GM23338 (cell line): ENCODE measurements at regions not wholly inside any gene's neighbourhood (a gene's known extent, or its start where the extent isn't known, plus 50 kb on each side); places are given as distances from the start of the nearest gene placed in this dataset.
A peak's percentile ranks its signal among the peaks of the same experiment; 100 is the strongest.

Experiments
- ATAC-seq: fragments of 200-7000 bp; cut with Tn5 transposase; 3 replicates; pipeline ENCODE4 v1.9.1; 2020
- DNase-seq: peaks from one replicate; pipeline ENCODE4 v3.0.0-alpha.2; 2015; ENCODE audit warnings: low spot score
- H2AFZ ChIP-seq: fragments of 200-600 bp; sonication (generic); 2 replicates; pipeline ENCODE4 v1.8.0; 2016; ENCODE audit warnings: antibody characterized with exemption, mild to moderate bottlenecking, moderate library complexity
- H3F3A ChIP-seq: fragments of 200-600 bp; sonication (generic); replicated peaks from 2 replicates; pipeline ENCODE4 v1.8.0; 2017; ENCODE audit warnings: antibody characterized with exemption, mixed run types, low read depth
- H3K27ac ChIP-seq: fragments of 200-600 bp; sonication (generic); 2 replicates; pipeline ENCODE4 v1.6.1; 2016; ENCODE audit warnings: low read depth
- H3K27me3 ChIP-seq: fragments of 200-600 bp; sonication (generic); 2 replicates; pipeline ENCODE4 v1.8.0; 2016; ENCODE audit warnings: mild to moderate bottlenecking, mixed run types, moderate library complexity; ENCODE audit not compliant: insufficient read depth
- H3K36me3 ChIP-seq: fragments of 200-600 bp; sonication (generic); 2 replicates; pipeline ENCODE4 v1.8.0; 2016; ENCODE audit warnings: mild to moderate bottlenecking; ENCODE audit not compliant: insufficient read depth
- H3K4me1 ChIP-seq: fragments of 200-600 bp; sonication (generic); 2 replicates; pipeline ENCODE4 v1.8.0; 2016; ENCODE audit warnings: mild to moderate bottlenecking, moderate library complexity; ENCODE audit not compliant: insufficient read depth
- H3K4me2 ChIP-seq: fragments of 200-600 bp; sonication (generic); 2 replicates; pipeline ENCODE4 v1.7.1; 2017; ENCODE audit warnings: mixed run types
- H3K4me3 ChIP-seq: fragments of 200-600 bp; sonication (generic); 2 replicates; pipeline ENCODE4 v1.6.1; 2016; ENCODE audit warnings: mixed run types
- H3K79me2 ChIP-seq: fragments of 200-600 bp; sonication (generic); replicated peaks from 2 replicates; pipeline ENCODE4 v1.8.0; 2017; ENCODE audit warnings: mild to moderate bottlenecking; ENCODE audit not compliant: insufficient read depth
- H3K9me2 ChIP-seq: fragments of 200-600 bp; sonication (generic); 2 replicates; pipeline ENCODE4 v1.8.0; 2017; ENCODE audit not compliant: insufficient read depth
- H4K20me1 ChIP-seq: fragments of 200-600 bp; sonication (generic); replicated peaks from 2 replicates; pipeline ENCODE4 v1.8.0; 2017; ENCODE audit warnings: mild to moderate bottlenecking; ENCODE audit not compliant: insufficient read depth
- H3K27ac Mint-ChIP-seq: 2 replicates; pipeline ENCODE4 v1.8.0; 2020; ENCODE audit warnings: inconsistent platforms, mild to moderate bottlenecking, moderate library complexity, mixed read lengths
- H3K27me3 Mint-ChIP-seq: 3 replicates; pipeline ENCODE4 v1.8.0; 2022; ENCODE audit warnings: low read depth, mild to moderate bottlenecking, moderate library complexity, mixed read lengths, inconsistent platforms; ENCODE audit not compliant: insufficient read depth, poor library complexity
- H3K36me3 Mint-ChIP-seq: 3 replicates; pipeline ENCODE4 v1.8.0; 2021; ENCODE audit warnings: low read depth, mild to moderate bottlenecking, inconsistent platforms, moderate library complexity, mixed read lengths
- H3K4me1 Mint-ChIP-seq: 3 replicates; pipeline ENCODE4 v1.8.0; 2020; ENCODE audit warnings: mild to moderate bottlenecking, inconsistent platforms, mixed read lengths
- H3K4me3 Mint-ChIP-seq: 3 replicates; pipeline ENCODE4 v1.8.0; 2021; ENCODE audit warnings: moderate library complexity, mild to moderate bottlenecking, inconsistent platforms, mixed read lengths
- H3K9me3 Mint-ChIP-seq: 3 replicates; pipeline ENCODE4 v1.8.0; 2020; ENCODE audit warnings: moderate library complexity, mild to moderate bottlenecking, inconsistent platforms, mixed read lengths
- CREB1 ChIP-seq: fragments of 250-450 bp; sonication (Bioruptor Pico); IDR thresholded peaks from 2 replicates; pipeline ENCODE4 v1.5.0; 2020; ENCODE audit warnings: low read depth, mild to moderate bottlenecking, moderate library complexity
- CTCF ChIP-seq, 2 experiments: fragments of 200-600 bp in 1 of 2; sonication (generic) in 1 of 2; conservative IDR thresholded peaks; 2 replicates each; pipeline versions ENCODE4 v1.5.1 to v1.6.1; 2016 to 2017; ENCODE audit warnings: antibody characterized with exemption in 2 of 2, low read depth in 2 of 2, mild to moderate bottlenecking in 2 of 2, moderate library complexity in 1 of 2
- ETS1 ChIP-seq: IDR thresholded peaks from 2 replicates; pipeline ENCODE4 v1.6.1; 2016; ENCODE audit warnings: antibody characterized with exemption
- EZH2 ChIP-seq: fragments of 200-600 bp; sonication (generic); IDR thresholded peaks from one replicate; pipeline ENCODE4 v1.8.0; 2017; ENCODE audit warnings: antibody characterized with exemption, mild to moderate bottlenecking, low read depth; ENCODE audit not compliant: unreplicated experiment
- EZH2phosphoT487 ChIP-seq: fragments of 200-600 bp; sonication (generic); IDR thresholded peaks from one replicate; pipeline ENCODE4 v1.8.1; 2018; ENCODE audit warnings: antibody characterized with exemption; ENCODE audit not compliant: unreplicated experiment
- JUNB ChIP-seq: IDR thresholded peaks from one replicate; pipeline ENCODE4 v1.6.1; 2016; ENCODE audit warnings: antibody characterized with exemption; ENCODE audit not compliant: unreplicated experiment
- NANOG ChIP-seq: IDR thresholded peaks from 2 replicates; pipeline ENCODE4 v1.6.1; 2016; ENCODE audit warnings: antibody characterized with exemption, borderline replicate concordance
- POLR2AphosphoS5 ChIP-seq: IDR thresholded peaks from 2 replicates; pipeline ENCODE4 v1.6.1; 2016; ENCODE audit warnings: antibody characterized with exemption, low read depth
- REST ChIP-seq: IDR thresholded peaks from one replicate; pipeline ENCODE4 v1.6.1; 2018; ENCODE audit warnings: antibody characterized with exemption; ENCODE audit not compliant: unreplicated experiment
- ZNF114 ChIP-seq: fragments of 250-450 bp; sonication (Bioruptor Pico); IDR thresholded peaks from 2 replicates; pipeline ENCODE4 v1.5.0; 2020; ENCODE audit warnings: mild to moderate bottlenecking, moderate library complexity
- ZNF331 ChIP-seq: fragments of 250-450 bp; sonication (Bioruptor Pico); IDR thresholded peaks from 2 replicates; pipeline ENCODE4 v1.5.0; 2020; ENCODE audit warnings: low read depth, mild to moderate bottlenecking, moderate library complexity
- ZNF462 ChIP-seq: fragments of 250-450 bp; sonication (Bioruptor Pico); IDR thresholded peaks from 2 replicates; pipeline ENCODE4 v1.5.0; 2020; ENCODE audit warnings: mild to moderate bottlenecking, moderate library complexity

- no peak for TF ChIP-seq ETS1
- TF ChIP-seq EZH2phosphoT487, result no peak
- TF ChIP-seq POLR2AphosphoS5, result no peak
- no peak for TF ChIP-seq EZH2
- TF ChIP-seq NANOG, result no peak
These were observed 867.5 kb downstream of the TSN start (continued) for GRCh38 chr2:122622934-122623333.

- Histone ChIP-seq H3K27me3 (no peaks in the 10 kb centered on the region), H3K4me3 (no peak overlapping the region), H3K27ac (no peak overlapping the region), H3K79me2 (no peaks in the 10 kb centered on the region), H2AFZ (peak overlapping the region; percentile 15; the same call in 1 of the 2 replicates), H3K36me3 (no peaks in the 10 kb centered on the region), H3F3A (no peaks in the 10 kb centered on the region), H4K20me1 (no peaks in the 10 kb centered on the region), H3K9me2 (peaks cover 3% of the 10 kb centered on the region), H3K4me1 (peaks cover 21% of the 10 kb centered on the region), H3K4me2 (no peak overlapping the region)
- Mint-ChIP-seq H3K27me3 (no peaks in the 10 kb centered on the region), H3K9me3 (no peaks in the 10 kb centered on the region), H3K36me3 (no peaks in the 10 kb centered on the region), H3K27ac (no peak overlapping the region), H3K4me3 (no peak overlapping the region), H3K4me1 (peaks cover 17% of the 10 kb centered on the region)
- ATAC-seq (no peak), DNase-seq (no peak)
- TF ChIP-seq POLR2AphosphoS5, result no peak
- no peak for TF ChIP-seq CTCF (conservative IDR thresholded peaks at IDR 0.05; ENCODE audit: low read depth in 2 of 2)
- no peak for TF ChIP-seq REST
- no peak for TF ChIP-seq ETS1
- TF ChIP-seq JUNB, result no peak
- no peak for TF ChIP-seq ZNF114
- no peak for TF ChIP-seq EZH2phosphoT487
- no peak for TF ChIP-seq EZH2
- TF ChIP-seq ZNF462 (CRISPR knock-in tag), result no peak
- no peak for TF ChIP-seq ZNF331 (CRISPR knock-in tag)
- no peak for TF ChIP-seq CREB1 (CRISPR knock-in tag)
These were observed 871.9 kb downstream of the TSN start for GRCh38 chr2:122627388-122627787.
